Naive B cell (primary cell): ENCODE measurements at regions not wholly inside any gene's neighbourhood (a gene's known extent, or its start where the extent isn't known, plus 50 kb on each side); places are given as distances from the start of the nearest gene placed in this dataset.
A peak's percentile ranks its signal among the peaks of the same experiment; 100 is the strongest.
"Not testable (repeated sequence)": the region's sequence is repeated elsewhere in the genome, so short reads cannot be mapped to it uniquely, and the experiment has no call there.

Source experiments
- ATAC-seq, 2 donors: fragments of 150-1000 bp; cut with Tn5 transposase; 2 replicates each; pipeline ENCODE4 v1.10.0; 2021; ENCODE audit warnings: low read depth in 2 of 2, mild to moderate bottlenecking in 2 of 2, moderate library complexity in 2 of 2
- DNase-seq: peaks from one replicate; pipeline ENCODE4 v3.0.0; 2022
- H3K27ac Mint-ChIP-seq, 6 donors: one replicate each; pipeline ENCODE4 v1.8.0; 2020 to 2022; ENCODE audit warnings: mild to moderate bottlenecking in 6 of 6, mixed read lengths in 6 of 6, moderate library complexity in 5 of 6, inconsistent platforms in 2 of 6
- H3K27me3 Mint-ChIP-seq, 3 donors: one replicate each; pipeline ENCODE4 v1.8.0; 2021 to 2022; ENCODE audit warnings: mixed read lengths in 3 of 3, mild to moderate bottlenecking in 1 of 3
- H3K36me3 Mint-ChIP-seq, 2 donors: one replicate each; pipeline ENCODE4 v1.8.0; 2020 to 2022; ENCODE audit warnings: mixed read lengths in 2 of 2, inconsistent platforms in 1 of 2, mild to moderate bottlenecking in 1 of 2
- H3K4me1 Mint-ChIP-seq, 3 donors: one replicate each; pipeline ENCODE4 v1.8.0; 2020 to 2022; ENCODE audit warnings: mixed read lengths in 3 of 3, inconsistent platforms in 1 of 3, mild to moderate bottlenecking in 1 of 3, moderate library complexity in 1 of 3
- H3K4me3 Mint-ChIP-seq, 8 donors: one replicate each; pipeline ENCODE4 v1.8.0; 2020 to 2022; ENCODE audit warnings: mild to moderate bottlenecking in 8 of 8, mixed read lengths in 8 of 8, moderate library complexity in 8 of 8, inconsistent platforms in 2 of 8
- H3K9me3 Mint-ChIP-seq, 7 donors: one replicate each; pipeline ENCODE4 v1.8.0; 2020 to 2022; ENCODE audit warnings: mixed read lengths in 7 of 7, mild to moderate bottlenecking in 5 of 7, inconsistent platforms in 2 of 7, moderate library complexity in 1 of 7

GRCh38 chr5:34550964-34551363, 105.2 kb upstream of the RAI14 start:
- Mint-ChIP-seq H3K36me3 (peaks cover 4 to 11% of the 10 kb centered on the region in 2 donors), H3K4me1 (no peaks in the 10 kb centered on the region), H3K9me3 (peaks cover 6 to 20% (median 13%) of the 10 kb centered on the region in 7 donors), H3K4me3 (no peak overlapping the region), H3K27ac (no peak overlapping the region), H3K27me3 (peaks cover 0 to 6% (median 0%) of the 10 kb centered on the region in 3 donors)
- no peak for DNase-seq
- no peak for ATAC-seq

- peaks cover 0 to 3% of the 10 kb centered on the region in 2 donors for H3K36me3 Mint-ChIP-seq
Observed at GRCh38 chr5:34551911-34552433, 104.2 kb upstream of the RAI14 start.

GRCh38 chr5:34552686-34553085, 103.4 kb upstream of the RAI14 start:
- H3K4me1 Mint-ChIP-seq = no peaks in the 10 kb centered on the region
- DNase-seq (no peak), ATAC-seq (no peak)
- no peaks in the 10 kb centered on the region for H3K36me3 Mint-ChIP-seq
- peaks cover 0 to 6% (median 0%) of the 10 kb centered on the region in 3 donors for H3K27me3 Mint-ChIP-seq
- no peak overlapping the region for H3K27ac Mint-ChIP-seq
- H3K4me3 Mint-ChIP-seq = no peak overlapping the region
- H3K9me3 Mint-ChIP-seq = peaks cover 0 to 6% (median 4%) of the 10 kb centered on the region in 7 donors

More at GRCh38 chr5:34551911-34552433, 104.2 kb upstream of the RAI14 start:
- no peaks in the 10 kb centered on the region for H3K4me1 Mint-ChIP-seq
- DNase-seq (no peak), ATAC-seq (no peak)
- peaks cover 2 to 12% (median 8%) of the 10 kb centered on the region in 7 donors for H3K9me3 Mint-ChIP-seq
- no peak overlapping the region for H3K4me3 Mint-ChIP-seq
- H3K27ac Mint-ChIP-seq = peak overlapping the region in 1 of 6 donors; percentile 4
- H3K27me3 Mint-ChIP-seq = peaks cover 0 to 6% (median 0%) of the 10 kb centered on the region in 3 donors

GRCh38 chr5:34553581-34553980, 102.5 kb upstream of the RAI14 start:
- Mint-ChIP-seq H3K27me3 (peaks cover 0 to 4% (median 0%) of the 10 kb centered on the region in 3 donors), H3K4me3 (no peak overlapping the region), H3K27ac (no peak overlapping the region), H3K4me1 (no peaks in the 10 kb centered on the region), H3K36me3 (no peaks in the 10 kb centered on the region), H3K9me3 (peaks cover 0 to 2% (median 0%) of the 10 kb centered on the region in 7 donors)
- ATAC-seq (no peak), DNase-seq (no peak)

GRCh38 chr5:34554641-34555040, 101.5 kb upstream of the RAI14 start:
- no peaks in the 10 kb centered on the region for H3K9me3 Mint-ChIP-seq
- H3K27ac Mint-ChIP-seq = no peak overlapping the region
- no peaks in the 10 kb centered on the region for H3K36me3 Mint-ChIP-seq
- H3K4me3 Mint-ChIP-seq = no peak overlapping the region
- ATAC-seq = no peak
- H3K27me3 Mint-ChIP-seq = no peaks in the 10 kb centered on the region
- H3K4me1 Mint-ChIP-seq = no peaks in the 10 kb centered on the region
- DNase-seq = no peak

- Mint-ChIP-seq H3K4me1 (no peaks in the 10 kb centered on the region), H3K27ac (no peak overlapping the region), H3K36me3 (no peaks in the 10 kb centered on the region), H3K9me3 (no peaks in the 10 kb centered on the region), H3K27me3 (no peaks in the 10 kb centered on the region), H3K4me3 (no peak overlapping the region)
- DNase-seq (no peak), ATAC-seq (no peak)
Observed at GRCh38 chr5:34555699-34556508, 100.2 kb upstream of the RAI14 start.

GRCh38 chr5:34556509-34556782, 99.7 kb upstream of the RAI14 start:
- no peaks in the 10 kb centered on the region for H3K9me3 Mint-ChIP-seq
- no peaks in the 10 kb centered on the region for H3K36me3 Mint-ChIP-seq
- ATAC-seq (no peak), DNase-seq (no peak)
- no peaks in the 10 kb centered on the region for H3K4me1 Mint-ChIP-seq
- no peaks in the 10 kb centered on the region for H3K27me3 Mint-ChIP-seq
- H3K27ac Mint-ChIP-seq = no peak overlapping the region
- H3K4me3 Mint-ChIP-seq = no peak overlapping the region

GRCh38 chr5:34561581-34561980, 94.5 kb upstream of the RAI14 start:
- H3K9me3 Mint-ChIP-seq = not testable (repeated sequence)

GRCh38 chr5:34562791-34563190, 93.3 kb upstream of the RAI14 start:
- H3K36me3 Mint-ChIP-seq = no peaks in the 10 kb centered on the region
- DNase-seq (no peak), ATAC-seq (no peak)
- H3K27ac Mint-ChIP-seq = no peak overlapping the region
- H3K4me3 Mint-ChIP-seq = no peak overlapping the region
- H3K9me3 Mint-ChIP-seq = no peaks in the 10 kb centered on the region
- H3K27me3 Mint-ChIP-seq = peaks cover 0 to 7% (median 0%) of the 10 kb centered on the region in 3 donors
- H3K4me1 Mint-ChIP-seq = no peaks in the 10 kb centered on the region

More at GRCh38 chr5:34561581-34561980, 94.5 kb upstream of the RAI14 start:
- not testable (repeated sequence) for ATAC-seq, H3K4me3 Mint-ChIP-seq, H3K36me3 Mint-ChIP-seq, H3K27me3 Mint-ChIP-seq, H3K4me1 Mint-ChIP-seq, H3K27ac Mint-ChIP-seq, DNase-seq

- ATAC-seq = no peak
Observed at GRCh38 chr5:34563269-34563668, 92.9 kb upstream of the RAI14 start.

GRCh38 chr5:34563931-34564709, 92.0 kb upstream of the RAI14 start:
- no peak for DNase-seq
- no peak overlapping the region for H3K27ac Mint-ChIP-seq
- no peak overlapping the region for H3K4me3 Mint-ChIP-seq
- H3K36me3 Mint-ChIP-seq = no peaks in the 10 kb centered on the region
- H3K4me1 Mint-ChIP-seq = no peaks in the 10 kb centered on the region
- H3K9me3 Mint-ChIP-seq = no peaks in the 10 kb centered on the region
- no peak for ATAC-seq
- peaks cover 0 to 7% (median 6%) of the 10 kb centered on the region in 3 donors for H3K27me3 Mint-ChIP-seq

More at GRCh38 chr5:34563269-34563668, 92.9 kb upstream of the RAI14 start:
- no peak for DNase-seq
- no peaks in the 10 kb centered on the region for H3K36me3 Mint-ChIP-seq
- no peak overlapping the region for H3K27ac Mint-ChIP-seq
- no peaks in the 10 kb centered on the region for H3K4me1 Mint-ChIP-seq
- peaks cover 0 to 7% (median 3%) of the 10 kb centered on the region in 3 donors for H3K27me3 Mint-ChIP-seq
- H3K9me3 Mint-ChIP-seq = no peaks in the 10 kb centered on the region
- no peak overlapping the region for H3K4me3 Mint-ChIP-seq

- H3K27ac Mint-ChIP-seq = no peak overlapping the region
- no peaks in the 10 kb centered on the region for H3K4me1 Mint-ChIP-seq
- H3K9me3 Mint-ChIP-seq = no peaks in the 10 kb centered on the region
- DNase-seq = no peak
- H3K36me3 Mint-ChIP-seq = no peaks in the 10 kb centered on the region
- H3K4me3 Mint-ChIP-seq = no peak overlapping the region
- ATAC-seq = no peak
- H3K27me3 Mint-ChIP-seq = peaks cover 0 to 7% (median 6%) of the 10 kb centered on the region in 3 donors
Observed at GRCh38 chr5:34564710-34565235, 91.4 kb upstream of the RAI14 start.

GRCh38 chr5:34570143-34570542, 86.0 kb upstream of the RAI14 start:
- H3K4me3 Mint-ChIP-seq = peak overlapping the region in 1 of 8 donors; percentile 30
- H3K27me3 Mint-ChIP-seq = peaks cover 0 to 7% (median 6%) of the 10 kb centered on the region in 3 donors
- DNase-seq (no peak), ATAC-seq (no peak)
- H3K9me3 Mint-ChIP-seq = no peaks in the 10 kb centered on the region
- H3K36me3 Mint-ChIP-seq = no peaks in the 10 kb centered on the region
- H3K27ac Mint-ChIP-seq = no peak overlapping the region
- no peaks in the 10 kb centered on the region for H3K4me1 Mint-ChIP-seq
